DND-41 (cell line): ENCODE measurements at regions not wholly inside any gene's neighbourhood (a gene's known extent, or its start where the extent isn't known, plus 50 kb on each side); places are given as distances from the start of the nearest gene placed in this dataset.

Experiments used
- EZH2 ChIP-seq: IDR thresholded peaks from 3 replicates; pipeline ENCODE4 v1.6.1; 2012; ENCODE audit warnings: borderline replicate concordance, low read depth, mild to moderate bottlenecking, moderate library complexity, low read length, inconsistent platforms; ENCODE audit not compliant: severe bottlenecking
- TF ChIP-seq, protein P1 (sequence below): IDR thresholded peaks from 2 replicates; pipeline ENCODE4 v1.5.1; 2012; ENCODE audit warnings: borderline replicate concordance, low read length, moderate library complexity, mild to moderate bottlenecking; ENCODE audit not compliant: poor library complexity, severe bottlenecking; ENCODE audit errors: extremely low read depth

DNA sequence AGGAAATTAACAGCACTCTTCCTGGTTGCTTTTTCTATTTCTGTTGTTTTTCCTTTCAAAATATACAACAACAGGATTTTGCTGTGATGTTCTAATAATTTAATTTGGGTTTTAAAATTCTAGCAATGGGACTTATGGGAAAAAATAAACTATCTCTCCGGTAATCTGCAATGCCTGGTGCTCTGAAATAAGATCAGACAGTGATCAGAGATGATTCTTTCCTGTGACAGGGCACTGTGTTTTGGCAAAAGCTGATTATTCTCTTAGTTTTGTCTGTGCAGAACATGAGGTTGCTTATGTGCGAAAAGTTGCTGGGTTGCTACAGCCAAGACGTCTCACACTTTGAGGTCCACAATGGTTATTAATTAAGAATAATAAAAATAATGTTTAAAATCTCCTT lies 291.7 kb downstream of the FBXO8 start:
- TF ChIP-seq, protein P1, sequence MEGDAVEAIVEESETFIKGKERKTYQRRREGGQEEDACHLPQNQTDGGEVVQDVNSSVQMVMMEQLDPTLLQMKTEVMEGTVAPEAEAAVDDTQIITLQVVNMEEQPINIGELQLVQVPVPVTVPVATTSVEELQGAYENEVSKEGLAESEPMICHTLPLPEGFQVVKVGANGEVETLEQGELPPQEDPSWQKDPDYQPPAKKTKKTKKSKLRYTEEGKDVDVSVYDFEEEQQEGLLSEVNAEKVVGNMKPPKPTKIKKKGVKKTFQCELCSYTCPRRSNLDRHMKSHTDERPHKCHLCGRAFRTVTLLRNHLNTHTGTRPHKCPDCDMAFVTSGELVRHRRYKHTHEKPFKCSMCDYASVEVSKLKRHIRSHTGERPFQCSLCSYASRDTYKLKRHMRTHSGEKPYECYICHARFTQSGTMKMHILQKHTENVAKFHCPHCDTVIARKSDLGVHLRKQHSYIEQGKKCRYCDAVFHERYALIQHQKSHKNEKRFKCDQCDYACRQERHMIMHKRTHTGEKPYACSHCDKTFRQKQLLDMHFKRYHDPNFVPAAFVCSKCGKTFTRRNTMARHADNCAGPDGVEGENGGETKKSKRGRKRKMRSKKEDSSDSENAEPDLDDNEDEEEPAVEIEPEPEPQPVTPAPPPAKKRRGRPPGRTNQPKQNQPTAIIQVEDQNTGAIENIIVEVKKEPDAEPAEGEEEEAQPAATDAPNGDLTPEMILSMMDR, result no peak
- no peak for TF ChIP-seq EZH2
